ENCODE measurements at regions not wholly inside any gene's neighbourhood (a gene's known extent, or its start where the extent isn't known, plus 50 kb on each side); places are given as distances from the start of the nearest gene placed in this dataset.

DNA sequence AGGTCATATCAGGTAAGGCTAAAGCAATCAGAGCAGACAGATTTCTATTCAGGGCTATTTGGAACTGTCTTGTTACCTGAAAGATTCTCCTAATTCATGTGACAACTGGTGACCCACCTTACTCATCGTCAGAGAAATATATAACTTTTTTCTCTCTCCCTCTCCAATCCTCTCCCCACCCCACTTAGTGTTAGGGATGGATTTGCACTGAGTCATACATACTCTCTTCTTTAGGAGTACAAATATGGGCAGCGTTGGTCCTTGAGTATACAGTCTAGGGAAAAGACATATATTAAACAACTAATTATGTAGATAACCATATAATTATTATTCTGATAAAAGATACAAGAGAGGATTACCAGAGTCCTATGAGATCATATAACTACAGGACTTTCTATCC is 246.3 kb downstream of the HHIPL2 start:
- no peak for DNase-seq (ENCODE audit: extremely low read depth in 1 of 2, low read depth in 1 of 2)

DNA sequence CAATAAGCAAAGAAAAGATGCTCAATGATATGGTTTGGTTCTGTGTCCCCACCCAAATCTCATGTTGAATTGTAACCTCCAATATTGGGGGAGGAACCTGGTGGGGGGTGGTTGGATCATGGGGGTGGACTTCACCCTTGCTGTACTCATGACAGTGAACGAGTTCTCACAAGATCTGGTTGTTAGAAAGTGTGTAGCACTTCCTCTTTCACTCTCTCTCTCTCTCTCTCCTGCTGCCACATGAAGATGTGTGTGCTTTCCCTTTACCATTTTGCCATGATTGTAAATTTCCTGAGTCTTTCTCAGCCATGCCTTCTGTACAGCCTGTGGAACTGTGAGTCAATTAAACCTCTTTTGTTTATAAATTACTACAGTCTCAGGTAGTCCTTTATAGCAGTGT is 248.4 kb downstream of the HHIPL2 start:
- no peak for DNase-seq (ENCODE audit: extremely low read depth in 1 of 2, low read depth in 1 of 2)

DNA sequence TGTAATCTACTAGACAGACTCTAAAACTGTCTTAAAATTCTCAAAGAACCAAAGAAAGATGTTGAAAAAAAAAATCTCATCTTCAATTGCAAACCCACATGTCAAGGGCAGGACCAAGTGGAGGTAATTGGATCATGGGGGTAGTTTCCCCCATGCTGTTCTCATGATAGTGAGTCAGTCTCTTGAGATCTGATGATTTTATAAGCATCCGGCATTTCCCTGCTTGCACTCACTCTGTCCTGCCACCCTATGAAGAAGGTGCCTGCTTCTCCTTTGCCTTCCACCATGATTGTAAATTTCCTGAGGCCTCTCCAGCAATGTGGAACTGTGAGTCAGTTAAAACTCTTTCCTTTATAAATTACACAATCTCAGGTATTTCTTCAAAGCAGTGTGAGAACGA is 257.0 kb downstream of the HHIPL2 start:
- no peak for DNase-seq (ENCODE audit: extremely low read depth in 1 of 2, low read depth in 1 of 2)

DNA sequence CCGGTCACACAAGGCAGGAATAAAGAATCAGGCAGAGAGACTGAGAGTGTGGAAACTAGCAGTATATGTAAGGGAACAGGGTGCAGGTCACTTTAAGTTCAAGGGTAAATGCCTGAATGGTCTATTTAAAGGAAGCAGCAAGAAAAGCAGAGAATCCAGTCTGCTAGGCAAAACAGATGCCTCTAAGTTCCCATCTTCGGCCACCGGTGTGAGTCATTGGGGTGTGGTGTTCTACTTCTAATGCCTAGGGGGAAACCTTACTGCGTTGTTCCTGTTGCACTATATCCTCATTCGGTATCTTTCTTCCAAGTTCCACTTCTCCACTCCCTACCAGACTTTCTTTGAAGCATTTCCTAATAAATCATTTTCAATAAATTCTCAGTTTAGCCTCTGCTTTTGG is 259.9 kb downstream of the HHIPL2 start:
- DNase-seq (ENCODE audit: extremely low read depth in 1 of 2, low read depth in 1 of 2) = no peak

DNA sequence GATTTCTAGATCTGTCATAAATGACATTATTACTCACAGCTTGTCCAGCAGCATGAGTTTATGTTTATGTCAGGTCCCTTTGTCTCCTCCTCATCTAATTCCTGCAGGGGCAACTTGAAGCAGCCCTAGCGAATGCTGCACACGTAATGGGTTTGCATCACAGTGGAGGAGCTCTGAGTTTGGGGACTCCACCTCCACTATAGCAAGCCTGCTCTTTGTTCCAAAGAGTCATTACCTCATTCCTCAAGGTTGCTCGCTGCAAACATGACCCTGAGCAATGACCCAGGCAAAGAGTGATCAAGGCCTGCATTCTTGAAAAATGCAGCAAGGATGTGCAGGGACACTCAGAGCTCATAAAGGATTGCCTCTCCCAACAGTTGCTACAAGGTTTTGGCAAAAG is 261.9 kb downstream of the HHIPL2 start:
- DNase-seq (ENCODE audit: extremely low read depth in 1 of 2, low read depth in 1 of 2) = no peak

DNA sequence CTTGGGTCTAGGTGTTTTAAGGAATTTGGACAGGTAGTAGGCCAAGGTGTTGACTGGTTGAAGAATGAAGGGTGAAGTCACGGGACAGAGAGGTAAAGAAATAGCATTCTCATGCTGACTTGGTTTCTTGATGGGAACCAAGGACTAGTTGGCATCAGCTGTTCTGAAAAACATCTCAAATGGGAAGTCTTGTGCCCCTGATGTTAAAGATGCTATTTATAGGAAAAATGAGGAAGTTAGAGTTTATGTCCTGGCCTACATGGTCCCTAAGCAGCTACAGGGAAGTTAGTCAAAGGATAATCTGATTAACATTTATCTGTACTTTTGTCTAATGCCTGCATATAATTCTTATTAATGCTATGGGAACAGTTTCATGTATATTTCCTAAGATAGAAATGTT is 262.4 kb downstream of the HHIPL2 start:
- DNase-seq (ENCODE audit: extremely low read depth in 1 of 2, low read depth in 1 of 2) = no peak

- no peak for DNase-seq (ENCODE audit: extremely low read depth in 1 of 2, low read depth in 1 of 2)
Measured at GRCh38 chr1:222284466-222284865, 263.4 kb downstream of the HHIPL2 start.

DNA sequence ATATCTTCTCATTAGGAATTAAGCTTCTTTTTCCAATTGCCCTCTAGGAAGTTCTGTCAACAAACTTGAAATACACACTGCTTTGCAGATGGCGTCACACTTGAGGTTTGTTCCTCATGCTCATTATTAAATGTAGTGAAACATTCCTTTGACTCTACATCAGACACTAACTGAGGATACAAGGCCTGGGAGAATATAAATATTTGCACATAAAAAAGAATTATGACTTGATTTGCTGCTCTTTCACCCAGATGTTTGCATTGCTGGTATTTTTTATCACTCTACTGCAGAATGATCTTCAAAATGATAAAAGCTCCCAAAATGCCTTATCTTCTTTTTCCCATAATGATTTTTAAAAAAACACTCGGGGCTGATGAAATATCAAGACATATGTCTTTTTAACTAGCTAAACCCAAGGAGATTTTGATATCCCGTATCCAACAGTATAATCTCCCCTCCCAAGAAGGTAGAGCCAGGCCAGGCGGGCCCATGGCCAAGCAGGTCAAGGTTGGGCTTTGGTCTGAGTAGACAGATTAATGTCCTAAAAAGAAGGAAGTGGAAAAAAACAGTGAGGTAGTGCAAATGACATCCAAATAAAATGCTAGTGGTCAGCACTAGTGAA is 264.6 kb downstream of the HHIPL2 start:
- no peak for DNase-seq (ENCODE audit: extremely low read depth in 1 of 2, low read depth in 1 of 2)

DNA sequence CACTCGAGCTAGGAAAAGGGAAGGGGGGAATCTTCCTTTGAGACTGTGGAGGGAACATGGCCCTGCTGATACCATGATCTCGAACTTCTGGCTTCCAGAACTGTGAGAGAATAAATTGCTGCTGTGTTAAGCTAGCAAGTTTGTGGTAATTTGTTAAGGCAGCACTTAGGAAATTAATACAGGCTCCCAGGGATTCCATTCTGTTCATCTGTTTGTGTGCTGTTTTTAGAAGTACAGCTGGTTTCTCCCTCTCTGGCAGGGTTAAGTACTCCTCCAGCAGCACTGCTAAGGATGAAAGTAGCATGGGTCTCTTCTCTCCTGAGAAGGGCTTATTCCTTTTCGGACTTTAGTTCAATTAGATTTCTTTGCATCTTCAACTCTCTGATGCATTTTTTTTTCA is 268.3 kb downstream of the HHIPL2 start:
- no peak for DNase-seq (ENCODE audit: extremely low read depth in 1 of 2, low read depth in 1 of 2)

DNA sequence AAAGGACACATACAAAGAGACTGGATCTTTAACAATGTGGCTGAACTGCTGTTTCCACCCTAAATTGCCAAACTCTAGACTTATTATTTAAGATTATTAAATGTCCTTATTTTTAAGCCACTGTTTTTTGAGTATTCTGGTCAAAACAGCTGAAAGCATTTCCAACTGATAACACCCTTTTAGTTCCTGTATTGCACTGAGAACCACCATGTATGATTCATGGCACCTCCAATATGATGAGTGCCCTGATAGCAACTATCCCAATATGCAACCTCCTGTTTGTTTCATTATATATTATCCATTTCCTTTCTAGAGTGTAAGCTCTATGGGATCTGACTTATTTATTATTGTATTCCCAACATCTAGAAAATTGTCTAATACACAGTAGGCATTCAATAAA is 269.4 kb downstream of the HHIPL2 start:
- DNase-seq (ENCODE audit: extremely low read depth in 1 of 2, low read depth in 1 of 2) = no peak

DNA sequence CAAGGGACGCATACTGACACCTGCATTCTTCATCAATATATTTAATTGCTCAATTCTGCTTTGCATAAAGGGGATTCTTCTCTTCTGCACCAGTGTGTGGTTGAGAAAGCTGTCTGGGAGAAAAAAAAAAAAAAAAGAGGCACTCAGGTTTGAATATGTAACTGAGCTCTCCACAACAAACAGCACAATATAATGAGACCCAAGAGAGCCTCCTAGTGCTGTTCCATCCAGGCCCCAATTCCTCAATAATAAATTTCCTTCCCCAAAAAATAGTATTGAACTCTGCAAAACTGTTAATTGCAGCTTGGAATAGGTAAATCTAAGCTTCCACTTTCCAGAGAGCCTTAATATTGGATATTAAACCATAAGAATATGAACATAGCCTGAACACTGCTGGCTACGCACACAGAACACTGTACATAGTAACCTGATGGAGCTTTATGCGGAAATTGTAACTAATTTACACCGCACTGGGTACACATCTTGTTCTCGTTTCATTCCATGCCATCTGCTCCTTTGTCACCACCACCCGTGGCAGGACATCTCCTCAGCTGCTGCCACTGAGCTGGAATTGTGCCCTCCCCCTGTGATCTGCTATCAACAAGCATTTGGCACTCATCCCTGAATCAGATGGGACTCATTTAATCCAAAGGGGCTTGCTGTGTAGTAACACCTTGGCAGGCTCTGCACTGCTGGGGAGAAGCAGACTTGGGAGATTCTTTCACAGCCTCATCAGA is 272.0 kb downstream of the HHIPL2 start:
- DNase-seq (ENCODE audit: extremely low read depth in 1 of 2, low read depth in 1 of 2) = no peak

DNA sequence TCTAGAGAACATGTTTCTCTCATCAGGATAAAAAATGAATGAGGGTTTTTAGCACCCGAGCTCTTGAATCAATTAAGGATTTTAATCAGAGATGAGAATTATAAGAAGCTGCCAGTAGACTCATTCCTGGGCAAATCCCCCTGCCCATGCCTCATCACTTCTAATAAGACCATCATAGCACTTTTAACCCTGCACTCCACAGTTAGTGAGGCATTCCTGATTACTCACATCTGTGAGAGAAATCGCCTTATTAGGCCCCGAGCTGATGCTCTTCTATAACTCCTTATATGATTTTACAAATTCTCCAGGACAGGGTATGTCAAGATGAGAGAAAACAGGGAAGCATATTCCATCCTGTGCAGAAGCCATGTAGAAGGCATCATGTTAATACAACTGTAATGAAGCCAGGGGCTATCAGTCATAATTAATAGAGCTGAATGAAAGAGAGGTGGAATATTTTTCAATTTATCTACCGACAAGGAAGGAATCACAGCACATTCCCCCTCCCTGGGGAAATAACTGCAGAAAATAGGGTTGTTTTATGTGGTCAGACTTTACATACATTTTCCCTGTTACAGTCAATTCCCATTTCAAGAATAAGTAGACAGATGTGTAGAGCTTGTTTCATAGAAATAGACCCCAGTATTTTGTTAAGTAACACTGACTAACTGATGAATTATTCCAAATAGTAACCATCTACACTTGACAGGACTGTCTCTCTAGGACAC is 272.7 kb downstream of the HHIPL2 start:
- DNase-seq (ENCODE audit: extremely low read depth in 1 of 2, low read depth in 1 of 2) = no peak

GRCh38 chr1:222266223-222267196 is 281.4 kb downstream of the HHIPL2 start:
- no peak for DNase-seq (ENCODE audit: extremely low read depth in 1 of 2, low read depth in 1 of 2)

DNA sequence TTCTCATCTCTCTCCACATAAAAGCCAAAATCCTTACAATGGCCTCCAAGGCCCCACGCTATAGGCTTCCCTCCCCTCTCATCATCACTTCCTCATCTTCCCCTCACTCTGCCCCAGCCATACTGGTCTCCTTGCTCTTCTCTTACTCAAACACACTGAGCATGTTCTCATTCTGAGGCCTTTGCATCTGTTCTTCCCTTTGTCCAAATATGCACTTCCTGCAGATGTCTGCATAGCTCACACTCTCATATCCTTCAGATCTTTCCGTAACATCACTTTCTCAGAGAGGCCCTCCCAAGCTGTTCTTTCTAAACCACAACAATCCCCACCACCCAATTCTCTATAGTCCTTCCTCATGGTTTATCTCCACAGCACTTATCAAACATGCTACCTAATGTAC is 284.1 kb downstream of the HHIPL2 start:
- no peak for DNase-seq (ENCODE audit: extremely low read depth in 1 of 2, low read depth in 1 of 2)

DNA sequence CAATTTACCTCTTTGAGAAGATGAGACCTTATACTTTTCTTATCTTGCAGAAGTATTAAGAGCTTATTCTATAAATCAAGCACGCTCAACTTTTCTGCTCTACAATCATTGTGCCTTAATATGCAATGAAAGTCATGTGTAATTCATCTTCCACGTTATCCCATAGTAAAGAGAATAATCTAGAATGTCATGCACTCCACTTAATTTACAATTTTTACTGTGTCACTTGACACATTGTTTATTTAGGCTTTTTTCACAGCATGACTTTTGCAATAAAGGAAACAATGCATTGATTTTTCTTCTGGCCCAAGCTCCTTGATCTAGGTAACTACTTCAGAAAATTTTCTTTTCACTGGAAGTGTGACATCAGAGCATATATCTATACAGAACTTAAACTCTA is 290.9 kb downstream of the HHIPL2 start:
- no peak for DNase-seq (ENCODE audit: extremely low read depth in 1 of 2, low read depth in 1 of 2)

GRCh38 chr1:222256058-222256457 is 291.8 kb downstream of the HHIPL2 start:
- no peak for DNase-seq (ENCODE audit: extremely low read depth in 1 of 2, low read depth in 1 of 2)

- no peak for DNase-seq (ENCODE audit: extremely low read depth in 1 of 2, low read depth in 1 of 2)
Measured at GRCh38 chr1:222252788-222253187, 295.1 kb downstream of the HHIPL2 start.

- DNase-seq (ENCODE audit: extremely low read depth in 1 of 2, low read depth in 1 of 2) = no peak
Measured at GRCh38 chr1:222251847-222252246, 296.1 kb downstream of the HHIPL2 start.

- DNase-seq (ENCODE audit: extremely low read depth in 1 of 2, low read depth in 1 of 2) = no peak
Measured at GRCh38 chr1:222250376-222250775, 297.5 kb downstream of the HHIPL2 start.

GRCh38 chr1:222247811-222248310 is 300.0 kb downstream of the HHIPL2 start:
- DNase-seq (ENCODE audit: extremely low read depth in 1 of 2, low read depth in 1 of 2) = no peak

DNA sequence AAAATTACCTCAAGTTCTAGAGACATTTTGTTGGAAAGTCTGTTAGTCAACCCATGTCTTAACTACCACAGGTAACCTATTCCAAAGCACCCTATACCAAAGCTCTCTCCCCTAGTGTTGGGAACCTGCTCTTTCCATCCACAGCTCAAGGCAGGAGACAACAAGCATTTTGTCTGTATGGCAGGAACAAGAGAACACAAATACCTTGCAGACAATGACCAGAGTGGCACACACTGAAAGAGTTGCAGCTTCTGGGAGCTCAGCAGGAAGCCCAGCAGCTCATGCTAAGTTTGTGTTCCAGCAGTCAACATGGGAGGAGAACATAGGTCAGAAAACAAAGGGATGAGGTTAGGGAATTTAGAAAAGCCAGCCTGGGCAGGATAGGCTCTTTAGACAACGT is 300.8 kb downstream of the HHIPL2 start:
- no peak for DNase-seq (ENCODE audit: extremely low read depth in 1 of 2, low read depth in 1 of 2)
